Stimulated activated CD4-positive, alpha-beta T cell treated with anti-CD3 and anti-CD28 coated beads, Interleukin-4, amount 100 ng/mL, for 48 hours (primary cell): ENCODE measurements at regions not wholly inside any gene's neighbourhood (a gene's known extent, or its start where the extent isn't known, plus 50 kb on each side); places are given as distances from the start of the nearest gene placed in this dataset.
A peak's percentile ranks its signal among the peaks of the same experiment; 100 is the strongest.
"Not testable (repeated sequence)": the region's sequence is repeated elsewhere in the genome, so short reads cannot be mapped to it uniquely, and the experiment has no call there.

ENCODE experiments used
- DNase-seq, 2 donors: peaks; one replicate each; pipeline ENCODE4 v3.0.0-alpha.2; 2020; ENCODE audit warnings: low read depth in 2 of 2

GRCh38 chr2:76268484-76268883 is 557.8 kb upstream of the GCFC2 start:
- DNase-seq, result no peak

- no peak for DNase-seq
Measured at GRCh38 chr2:76257802-76258201, 547.1 kb upstream of the GCFC2 start.

DNA sequence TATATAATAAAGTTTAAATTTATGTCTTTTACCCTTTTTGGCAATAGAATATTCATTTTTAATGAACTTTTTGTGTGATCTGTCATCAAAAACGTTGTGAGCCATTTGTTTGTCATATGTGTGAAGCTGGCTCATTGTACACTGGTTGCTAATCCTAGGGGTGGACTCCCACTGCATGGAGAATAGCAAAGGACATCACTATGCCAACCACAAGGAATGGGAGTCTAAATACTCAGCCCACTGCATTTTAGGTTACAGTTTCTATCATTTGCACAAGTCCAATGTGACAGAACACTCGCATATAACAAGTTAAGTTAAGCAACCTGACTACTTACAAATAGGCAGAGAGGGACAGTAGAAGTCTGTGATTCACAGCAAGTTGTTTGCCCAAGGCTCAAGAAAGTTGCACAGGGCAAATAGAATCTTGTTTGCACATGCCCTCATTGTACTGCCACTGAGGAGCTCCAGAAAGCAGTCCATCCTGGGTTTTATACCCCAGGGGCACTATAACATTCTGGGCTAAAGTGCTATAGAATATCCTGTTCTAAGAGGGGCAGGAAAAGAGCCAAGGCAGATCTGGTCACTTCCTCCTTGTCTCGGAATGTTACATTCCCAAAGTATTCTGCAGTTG is 545.9 kb upstream of the GCFC2 start:
- DNase-seq, result no peak

- DNase-seq, result no peak
Measured at GRCh38 chr2:76252704-76253103, 542.0 kb upstream of the GCFC2 start.

DNA sequence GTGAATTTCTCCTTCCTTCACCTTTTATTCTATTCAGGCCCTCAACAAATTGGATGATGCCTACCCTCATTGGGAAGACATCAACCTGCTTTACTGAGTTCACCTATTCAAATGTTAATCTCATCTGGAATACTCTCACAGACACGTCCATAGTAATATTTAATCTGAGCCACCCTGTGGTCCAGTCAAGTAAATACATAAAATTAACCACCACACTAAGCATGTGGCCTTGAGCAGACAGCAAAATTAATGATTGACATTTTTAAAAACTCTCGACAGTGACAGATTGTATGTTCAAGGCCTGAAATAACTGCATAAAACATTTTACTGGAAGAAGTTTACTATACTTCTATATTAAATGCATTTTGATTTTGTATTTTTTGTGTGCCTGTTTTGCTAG is 540.6 kb upstream of the GCFC2 start:
- no peak for DNase-seq

- DNase-seq, result no peak
Measured at GRCh38 chr2:76247006-76247405, 536.3 kb upstream of the GCFC2 start.

DNA sequence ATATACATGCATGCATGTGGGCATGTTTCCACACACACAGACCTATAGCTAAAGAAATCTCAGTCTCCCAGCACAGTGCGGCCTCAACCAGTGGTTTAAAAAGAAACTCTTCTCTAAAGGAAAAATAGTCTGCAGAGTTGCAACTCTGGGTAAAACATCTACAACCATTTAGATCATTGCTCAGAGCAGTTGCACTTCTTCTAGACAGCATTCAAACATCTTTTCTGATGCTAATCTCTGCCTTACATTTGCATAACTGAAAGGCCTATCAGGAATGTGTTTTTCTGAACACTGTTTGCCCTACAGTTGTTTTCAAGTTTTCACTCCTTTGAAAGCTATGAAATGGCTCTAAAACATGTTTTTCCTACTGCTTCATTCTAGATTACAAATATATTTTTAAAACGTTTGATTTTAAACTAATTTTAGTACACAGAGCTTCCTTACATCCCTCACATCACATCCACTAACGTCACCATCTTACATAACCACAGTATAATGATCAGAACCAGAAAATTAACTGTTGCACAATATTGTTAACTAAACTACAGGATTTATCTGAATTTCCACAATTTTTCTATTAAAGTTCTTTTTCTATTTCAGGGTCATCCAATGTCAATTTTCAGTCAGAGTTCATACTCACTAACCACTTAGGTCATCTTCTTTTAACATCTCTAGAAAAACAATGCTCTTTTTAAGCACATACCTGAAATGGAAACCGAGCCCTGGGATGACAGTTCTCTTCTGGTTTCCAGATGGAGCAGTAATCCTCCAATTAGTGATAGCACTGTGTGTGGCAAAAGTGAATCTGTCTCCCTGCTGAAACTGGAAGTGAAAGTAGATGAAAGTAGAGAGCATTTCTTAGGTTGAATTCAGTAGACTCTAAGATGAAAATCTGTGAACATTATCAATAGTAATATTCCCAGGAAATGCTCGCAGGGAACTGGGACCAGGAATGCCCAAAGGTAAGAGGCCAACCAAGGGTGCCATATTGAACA is 501.6 kb upstream of the GCFC2 start:
- DNase-seq, result no peak

GRCh38 chr2:76210551-76210950 is 499.8 kb upstream of the GCFC2 start:
- no peak for DNase-seq

DNA sequence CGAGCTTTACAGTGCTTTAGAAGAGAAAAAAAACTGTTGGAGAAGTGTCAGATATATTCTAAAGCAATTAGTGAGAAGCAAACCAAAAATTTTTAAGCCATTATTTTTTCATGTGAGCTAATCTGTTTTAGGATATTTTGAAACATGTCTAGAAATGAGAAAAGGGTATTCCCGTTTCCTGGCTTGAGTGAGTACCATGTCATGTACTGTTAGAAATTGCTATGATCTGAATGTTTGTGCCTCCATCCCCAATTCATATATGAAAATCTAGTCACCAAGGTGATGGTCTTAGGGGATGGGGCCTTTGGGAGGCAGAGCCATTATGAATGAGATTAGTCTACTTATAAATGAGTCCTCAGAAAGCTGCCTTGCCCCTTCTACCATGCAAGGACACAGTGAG is 493.3 kb upstream of the GCFC2 start:
- DNase-seq, result no peak

GRCh38 chr2:76202866-76203265 is 492.2 kb upstream of the GCFC2 start:
- no peak for DNase-seq

- DNase-seq, result peak; percentile 30 to 42
Measured at GRCh38 chr2:76197842-76198448, 487.2 kb upstream of the GCFC2 start.

DNA sequence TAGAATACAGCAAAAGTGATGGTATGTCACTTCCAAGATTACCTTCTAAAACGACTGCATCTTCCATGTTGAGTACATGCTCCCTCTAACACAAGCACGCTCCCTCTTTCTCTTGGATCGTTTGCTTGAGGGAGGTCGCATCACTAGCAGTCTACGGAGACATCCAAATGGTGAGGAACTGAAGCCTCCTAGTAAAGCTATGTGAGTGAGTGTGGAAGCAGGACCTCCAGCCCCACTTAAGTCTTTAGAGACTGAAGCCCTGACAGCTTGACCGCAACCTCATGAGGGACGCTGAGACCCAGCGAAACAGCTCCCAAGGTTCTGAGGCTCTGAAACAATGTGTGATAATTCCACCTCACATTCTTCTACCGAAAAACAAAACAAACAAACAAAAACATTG is 486.7 kb upstream of the GCFC2 start:
- no peak for DNase-seq

GRCh38 chr2:76194031-76194775 is 483.5 kb upstream of the GCFC2 start:
- DNase-seq, result no peak

GRCh38 chr2:76193089-76193488 is 482.4 kb upstream of the GCFC2 start:
- DNase-seq, result no peak

GRCh38 chr2:76188334-76189008 is 477.8 kb upstream of the GCFC2 start:
- no peak for DNase-seq

- DNase-seq, result no peak
Measured at GRCh38 chr2:76187415-76187814, 476.7 kb upstream of the GCFC2 start.

DNA sequence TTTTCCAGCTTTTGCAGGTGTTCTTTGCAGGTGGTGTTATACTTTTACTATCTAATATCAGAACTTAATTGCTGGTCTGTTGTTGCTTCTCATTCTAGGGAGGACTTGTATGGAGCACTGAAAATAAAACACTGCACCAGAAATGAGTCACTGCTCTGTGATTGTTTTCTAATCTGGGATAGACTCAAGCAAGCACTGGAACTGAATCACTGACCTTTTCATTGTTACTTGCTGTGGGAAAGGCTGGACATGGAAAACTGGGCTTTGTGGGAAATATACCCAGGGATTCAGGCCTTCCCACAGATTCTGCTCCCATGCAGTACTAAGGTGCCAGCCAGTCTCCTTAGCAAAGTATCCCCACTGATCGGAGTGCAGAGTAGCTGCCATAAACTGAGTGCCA is 470.0 kb upstream of the GCFC2 start:
- no peak for DNase-seq

GRCh38 chr2:76178610-76179009 is 467.9 kb upstream of the GCFC2 start:
- DNase-seq, result no peak

- no peak for DNase-seq
Measured at GRCh38 chr2:76175295-76175694, 464.6 kb upstream of the GCFC2 start.

DNA sequence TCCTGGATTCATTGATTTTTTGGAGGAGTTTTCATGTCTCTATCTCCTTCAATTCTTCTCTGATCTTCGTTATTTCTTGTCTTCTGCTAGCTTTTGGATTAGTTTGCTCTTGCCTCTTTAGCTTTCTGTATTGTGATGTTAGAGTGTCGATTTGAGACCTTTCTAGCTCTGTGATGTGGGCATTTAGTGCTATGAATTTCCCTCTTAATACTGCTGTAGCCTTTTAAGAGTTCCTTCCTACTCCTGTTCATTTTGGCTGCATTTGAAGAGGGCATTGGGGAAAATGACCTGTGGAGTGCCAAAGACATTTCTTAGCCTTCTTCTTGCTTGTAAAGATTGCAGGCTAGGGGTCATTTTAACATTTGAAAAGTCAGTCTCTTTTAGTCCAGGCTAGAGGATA is 463.8 kb upstream of the GCFC2 start:
- no peak for DNase-seq

DNA sequence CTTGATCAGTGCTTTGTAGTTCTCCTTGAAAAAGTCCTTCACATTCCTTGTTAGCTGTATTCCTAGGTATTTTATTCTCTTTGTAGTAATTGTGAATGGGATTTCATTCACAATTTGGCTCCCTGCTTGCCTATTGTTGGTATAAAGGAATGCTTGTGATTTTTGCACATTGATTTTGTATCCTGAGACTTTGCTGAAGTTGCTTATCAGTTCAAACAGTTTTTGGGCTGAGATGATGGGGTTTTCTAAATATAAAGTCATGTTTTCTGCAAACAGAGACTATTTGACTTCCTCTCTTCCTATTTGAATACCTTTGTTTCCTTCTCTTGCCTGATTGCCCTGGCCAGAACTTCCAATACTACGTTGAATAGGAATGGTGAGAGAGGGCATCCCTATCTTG is 462.5 kb upstream of the GCFC2 start:
- not testable (repeated sequence) for DNase-seq
